HEK293 (cell line): ENCODE measurements at regions not wholly inside any gene's neighbourhood (a gene's known extent, or its start where the extent isn't known, plus 50 kb on each side); places are given as distances from the start of the nearest gene placed in this dataset.

Experiments used
- CTCF ChIA-PET: fragments of 350-600 bp; formaldehyde crosslinking; extraction: SDS; loops from one replicate; lab custom pipeline; 2021; ENCODE audit warnings: antibody characterized with exemption; lab: Yijun Ruan, JAX
- POLR2A ChIA-PET: fragments of 300-600 bp; formaldehyde crosslinking; extraction: SDS; loops from one replicate; lab custom pipeline; 2020; ENCODE audit warnings: antibody characterized with exemption, inconsistent platforms; lab: Yijun Ruan, JAX
- H3K27ac ChIP-seq: fragments of 200-500 bp; sonication (Bioruptor generic); 2 replicates; pipeline ENCODE4 v1.5.1; 2014; ENCODE audit warnings: low read depth, low read length, control low read depth, inconsistent platforms; ENCODE audit errors: extremely low read depth
- H3K36me3 ChIP-seq, 2 experiments: fragments of 200-500 bp in 1 of 2; sonication (Bioruptor generic) in 1 of 2; 1 replicate in 1 of 2; 2 replicates in 1 of 2; pipeline ENCODE4 v1.5.1; 2014 to 2017; ENCODE audit warnings: inconsistent platforms in 2 of 2, low read length in 2 of 2; ENCODE audit not compliant: control insufficient read depth in 2 of 2, insufficient read depth in 1 of 2
- H3K4me1 ChIP-seq: fragments of 200-500 bp; sonication (Bioruptor generic); 2 replicates; pipeline ENCODE4 v1.5.1; 2014; ENCODE audit warnings: mild to moderate bottlenecking, low read length, inconsistent platforms; ENCODE audit not compliant: control insufficient read depth, insufficient read depth
- H3K4me3 ChIP-seq: 2 replicates; pipeline ENCODE4 v1.5.1; 2011; ENCODE audit warnings: low read depth, mild to moderate bottlenecking, control low read depth, low read length, moderate library complexity
- H3K9me3 ChIP-seq: fragments of 200-500 bp; sonication (Bioruptor generic); 2 replicates; pipeline ENCODE4 v1.5.1; 2014; ENCODE audit warnings: low read depth, low read length, inconsistent platforms; ENCODE audit not compliant: control insufficient read depth, insufficient read depth
- BCL11B ChIP-seq: fragments of 450-650 bp; formaldehyde crosslinking; IDR thresholded peaks from 2 replicates; pipeline ENCODE4 v1.5.1; 2016; ENCODE audit warnings: low read depth, missing biosample characterization, missing genetic modification characterization
- HOXD13 ChIP-seq: sonication (generic); formaldehyde crosslinking; IDR thresholded peaks from 2 replicates; pipeline ENCODE4 v1.8.0; 2022; ENCODE audit warnings: missing genetic modification reagents, borderline replicate concordance
- KLF9 ChIP-seq: fragments of 450-650 bp; formaldehyde crosslinking; IDR thresholded peaks from 2 replicates; pipeline ENCODE4 v1.5.1; 2016; ENCODE audit warnings: missing biosample characterization, missing genetic modification characterization, low read depth
- RBAK ChIP-seq: fragments of 450-650 bp; formaldehyde crosslinking; IDR thresholded peaks from 2 replicates; pipeline ENCODE4 v1.5.1; 2016; ENCODE audit warnings: missing biosample characterization, missing genetic modification characterization
- REST ChIP-seq: fragments of 450-650 bp; formaldehyde crosslinking; IDR thresholded peaks from 2 replicates; pipeline ENCODE4 v1.5.1; 2016; ENCODE audit warnings: missing biosample characterization, missing genetic modification characterization
- SETDB1 ChIP-seq: IDR thresholded peaks from one replicate; pipeline ENCODE4 v1.6.1; 2017; ENCODE audit warnings: mild to moderate bottlenecking, low read length, moderate library complexity, mixed read lengths; ENCODE audit not compliant: insufficient read length
- YY1 ChIP-seq: fragments of 450-650 bp; formaldehyde crosslinking; IDR thresholded peaks from 2 replicates; pipeline ENCODE4 v1.5.1; 2018; ENCODE audit warnings: missing biosample characterization, missing genetic modification characterization
- ZBTB17 ChIP-seq: fragments of 450-650 bp; formaldehyde crosslinking; IDR thresholded peaks from 2 replicates; pipeline ENCODE4 v1.5.1; 2016; ENCODE audit warnings: missing biosample characterization, missing genetic modification characterization
- ZEB2 ChIP-seq: fragments of 450-650 bp; formaldehyde crosslinking; IDR thresholded peaks from 2 replicates; pipeline ENCODE4 v1.5.1; 2016; ENCODE audit warnings: missing biosample characterization, missing genetic modification characterization
- ZFP69B ChIP-seq: fragments of 450-650 bp; formaldehyde crosslinking; IDR thresholded peaks from 2 replicates; pipeline ENCODE4 v1.5.1; 2016; ENCODE audit warnings: missing biosample characterization, missing genetic modification characterization
- ZNF114 ChIP-seq: fragments of 450-650 bp; formaldehyde crosslinking; IDR thresholded peaks from 2 replicates; pipeline ENCODE4 v1.5.0; 2017; ENCODE audit warnings: missing biosample characterization, missing genetic modification characterization
- ZNF146 ChIP-seq: fragments of 450-650 bp; formaldehyde crosslinking; IDR thresholded peaks from 2 replicates; pipeline ENCODE4 v1.5.1; 2016; ENCODE audit warnings: missing biosample characterization, missing genetic modification characterization
- ZNF266 ChIP-seq: fragments of 450-650 bp; formaldehyde crosslinking; IDR thresholded peaks from 2 replicates; pipeline ENCODE4 v1.5.1; 2016; ENCODE audit warnings: missing biosample characterization, missing genetic modification characterization, low read depth
- ZNF404 ChIP-seq: fragments of 450-650 bp; formaldehyde crosslinking; IDR thresholded peaks from 2 replicates; pipeline ENCODE4 v1.5.1; 2017; ENCODE audit warnings: missing biosample characterization, missing genetic modification characterization
- ZNF433 ChIP-seq: fragments of 450-650 bp; formaldehyde crosslinking; IDR thresholded peaks from 2 replicates; pipeline ENCODE4 v1.5.1; 2016; ENCODE audit warnings: missing biosample characterization, missing genetic modification characterization, low read depth
- ZNF558 ChIP-seq: fragments of 450-650 bp; formaldehyde crosslinking; IDR thresholded peaks from 2 replicates; pipeline ENCODE4 v1.5.1; 2016; ENCODE audit warnings: missing biosample characterization, missing genetic modification characterization
- ZNF621 ChIP-seq: fragments of 450-650 bp; formaldehyde crosslinking; IDR thresholded peaks from 2 replicates; pipeline ENCODE4 v1.5.1; 2017; ENCODE audit warnings: missing biosample characterization, missing genetic modification characterization
- ZNF747 ChIP-seq: fragments of 450-650 bp; formaldehyde crosslinking; IDR thresholded peaks from 2 replicates; pipeline ENCODE4 v1.5.1; 2016; ENCODE audit warnings: missing biosample characterization, missing genetic modification characterization
- ZNF76 ChIP-seq: fragments of 450-650 bp; formaldehyde crosslinking; IDR thresholded peaks from 2 replicates; pipeline ENCODE4; 2016; ENCODE audit warnings: low read depth, missing biosample characterization, missing genetic modification characterization, borderline replicate concordance
- ZNF768 ChIP-seq: fragments of 450-650 bp; formaldehyde crosslinking; IDR thresholded peaks from 2 replicates; pipeline ENCODE4 v1.5.1; 2018; ENCODE audit warnings: missing biosample characterization, mild to moderate bottlenecking, missing genetic modification characterization
- ZNF785 ChIP-seq: fragments of 450-650 bp; formaldehyde crosslinking; IDR thresholded peaks from 2 replicates; pipeline ENCODE4 v1.5.1; 2016; ENCODE audit warnings: missing biosample characterization, missing genetic modification characterization
- ZNF830 ChIP-seq: fragments of 450-650 bp; IDR thresholded peaks from 2 replicates; pipeline ENCODE4 v1.5.0; 2018; ENCODE audit warnings: missing biosample characterization, missing genetic modification characterization, low read depth, mild to moderate bottlenecking, moderate library complexity
- TF ChIP-seq, protein P1 (sequence below): fragments of 450-650 bp; formaldehyde crosslinking; IDR thresholded peaks from 2 replicates; pipeline ENCODE4 v1.5.1; 2017; ENCODE audit warnings: missing biosample characterization, missing genetic modification characterization
- TF ChIP-seq, protein P2 (sequence below): fragments of 450-650 bp; formaldehyde crosslinking; IDR thresholded peaks from 2 replicates; pipeline ENCODE4 v1.5.1; 2016; ENCODE audit warnings: missing biosample characterization, missing genetic modification characterization

GRCh38 chr10:3530346-3530745 lies 254.7 kb downstream of the KLF6 start:
- TF ChIP-seq ZNF404 (tag by site-specific recombination): no peak
- no peak for TF ChIP-seq ZNF266
- no peak for TF ChIP-seq ZNF433 (tag by site-specific recombination)
- TF ChIP-seq ZFP69B: no peak
- no peak for TF ChIP-seq RBAK (tag by site-specific recombination)
- no peak for TF ChIP-seq ZNF830 (tag by site-specific recombination)
- TF ChIP-seq ZNF114 (tag by site-specific recombination): no peak
- no peak for TF ChIP-seq KLF9 (tag by site-specific recombination)
- TF ChIP-seq ZBTB17 (tag by site-specific recombination): no peak
- TF ChIP-seq, protein P1, sequence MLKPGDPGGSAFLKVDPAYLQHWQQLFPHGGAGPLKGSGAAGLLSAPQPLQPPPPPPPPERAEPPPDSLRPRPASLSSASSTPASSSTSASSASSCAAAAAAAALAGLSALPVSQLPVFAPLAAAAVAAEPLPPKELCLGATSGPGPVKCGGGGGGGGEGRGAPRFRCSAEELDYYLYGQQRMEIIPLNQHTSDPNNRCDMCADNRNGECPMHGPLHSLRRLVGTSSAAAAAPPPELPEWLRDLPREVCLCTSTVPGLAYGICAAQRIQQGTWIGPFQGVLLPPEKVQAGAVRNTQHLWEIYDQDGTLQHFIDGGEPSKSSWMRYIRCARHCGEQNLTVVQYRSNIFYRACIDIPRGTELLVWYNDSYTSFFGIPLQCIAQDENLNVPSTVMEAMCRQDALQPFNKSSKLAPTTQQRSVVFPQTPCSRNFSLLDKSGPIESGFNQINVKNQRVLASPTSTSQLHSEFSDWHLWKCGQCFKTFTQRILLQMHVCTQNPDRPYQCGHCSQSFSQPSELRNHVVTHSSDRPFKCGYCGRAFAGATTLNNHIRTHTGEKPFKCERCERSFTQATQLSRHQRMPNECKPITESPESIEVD (tag by site-specific recombination): no peak
- no peak for TF ChIP-seq ZNF621
- TF ChIP-seq, all 188 proteins: peak for 0
- ChIA-PET CTCF (no interaction called here), POLR2A (interaction anchor here (0.5 kb wide), 1 partner anchor 601 kb away, joined by 6 read pairs; no protein-coding TSS in a partner anchor)
- Histone ChIP-seq H3K27ac (no peak overlapping the region), H3K4me1 (peaks cover 4% of the 10 kb centered on the region), H3K4me3 (no peak overlapping the region), H3K36me3 (no peaks in the 10 kb centered on the region), H3K9me3 (no peaks in the 10 kb centered on the region)

- Histone ChIP-seq H3K9me3 (no peaks in the 10 kb centered on the region), H3K27ac (no peak overlapping the region), H3K36me3 (no peaks in the 10 kb centered on the region), H3K4me1 (peaks cover 4% of the 10 kb centered on the region), H3K4me3 (no peak overlapping the region)
- TF ChIP-seq HOXD13 (no peak), ZNF76 (tag by site-specific recombination) (no peak), ZNF785 (tag by site-specific recombination) (no peak), REST (tag by site-specific recombination) (no peak), BCL11B (no peak), ZNF146 (no peak), SETDB1 (no peak), ZNF768 (tag by site-specific recombination) (no peak), ZNF747 (tag by site-specific recombination) (no peak), ZEB2 (tag by site-specific recombination) (no peak), ZNF558 (tag by site-specific recombination) (no peak), YY1 (tag by site-specific recombination) (no peak)
- TF ChIP-seq, protein P2, sequence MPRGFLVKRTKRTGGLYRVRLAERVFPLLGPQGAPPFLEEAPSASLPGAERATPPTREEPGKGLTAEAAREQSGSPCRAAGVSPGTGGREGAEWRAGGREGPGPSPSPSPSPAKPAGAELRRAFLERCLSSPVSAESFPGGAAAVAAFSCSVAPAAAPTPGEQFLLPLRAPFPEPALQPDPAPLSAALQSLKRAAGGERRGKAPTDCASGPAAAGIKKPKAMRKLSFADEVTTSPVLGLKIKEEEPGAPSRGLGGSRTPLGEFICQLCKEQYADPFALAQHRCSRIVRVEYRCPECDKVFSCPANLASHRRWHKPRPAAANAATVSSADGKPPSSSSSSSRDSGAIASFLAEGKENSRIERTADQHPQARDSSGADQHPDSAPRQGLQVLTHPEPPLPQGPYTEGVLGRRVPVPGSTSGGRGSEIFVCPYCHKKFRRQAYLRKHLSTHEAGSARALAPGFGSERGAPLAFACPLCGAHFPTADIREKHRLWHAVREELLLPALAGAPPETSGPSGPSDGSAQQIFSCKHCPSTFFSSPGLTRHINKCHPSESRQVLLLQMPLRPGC (tag by site-specific recombination): no peak
- CTCF ChIA-PET: no interaction called here
- POLR2A ChIA-PET: no interaction called here
Measured at GRCh38 chr10:3529691-3530090, 255.3 kb downstream of the KLF6 start.
